ENCODE measurements at regions not wholly inside any gene's neighbourhood (a gene's known extent, or its start where the extent isn't known, plus 50 kb on each side); places are given as distances from the start of the nearest gene placed in this dataset.

DNA sequence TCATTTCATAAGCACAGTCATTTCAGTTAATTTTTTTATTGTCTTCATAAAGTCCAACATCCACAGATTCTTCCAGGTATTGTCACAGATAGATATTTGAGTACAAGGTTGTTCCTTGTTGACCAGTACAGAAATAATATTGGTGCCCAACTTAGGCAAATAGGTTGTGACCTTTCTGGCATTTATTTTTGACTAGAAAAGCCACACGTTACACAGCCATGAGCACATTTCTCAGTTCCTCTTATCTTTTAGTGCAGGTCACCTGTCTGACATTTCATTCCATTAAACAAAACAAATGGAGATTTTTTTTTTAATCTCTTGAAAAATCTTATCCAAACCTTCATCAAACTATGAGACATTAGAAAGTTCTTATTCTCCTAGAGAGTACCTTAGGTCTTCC, 428.8 kb downstream of the ZNF521 start:
- peaks cover 4% of the 10 kb centered on the region for H3K27me3 ChIP-seq
- H3K36me3 ChIP-seq (replicated peaks in 1 of 2): no peaks in the 10 kb centered on the region
- TF ChIP-seq CTCF (IDR thresholded peaks at IDR 0.05) (no peak), POLR2A (IDR thresholded peaks at IDR 0.05) (no peak)
- no peaks in the 10 kb centered on the region for H3K9me3 ChIP-seq (replicated peaks in 1 of 3)
- no peaks in the 10 kb centered on the region for H3K4me1 ChIP-seq (replicated peaks in 1 of 2)
- DNase-seq: no peak
- WGBS, 4 donors: 0 to 63% (median 28%) methylated on average over 1 of the region's 1 CpG
- no peak overlapping the region for H3K4me3 ChIP-seq
- H3K27ac ChIP-seq: no peak overlapping the region
- intact Hi-C loops (cut with DNase I): no loop called here

- Histone ChIP-seq H3K9me3 (replicated peaks in 1 of 3) (no peaks in the 10 kb centered on the region), H3K27me3 (peaks cover 4% of the 10 kb centered on the region), H3K4me1 (replicated peaks in 1 of 2) (no peaks in the 10 kb centered on the region), H3K27ac (no peak overlapping the region), H3K4me3 (no peak overlapping the region), H3K36me3 (replicated peaks in 1 of 2) (no peaks in the 10 kb centered on the region)
- no peak for DNase-seq
- TF ChIP-seq POLR2A (IDR thresholded peaks at IDR 0.05) (no peak), CTCF (IDR thresholded peaks at IDR 0.05) (no peak)
- 82 to 89% (median 85%) methylated on average over 11 to 12 of the region's 12 CpGs for WGBS, 4 donors
- intact Hi-C loops (cut with DNase I): no loop called here
These were observed 427.8 kb downstream of the ZNF521 start for GRCh38 chr18:24924066-24924716.

DNA sequence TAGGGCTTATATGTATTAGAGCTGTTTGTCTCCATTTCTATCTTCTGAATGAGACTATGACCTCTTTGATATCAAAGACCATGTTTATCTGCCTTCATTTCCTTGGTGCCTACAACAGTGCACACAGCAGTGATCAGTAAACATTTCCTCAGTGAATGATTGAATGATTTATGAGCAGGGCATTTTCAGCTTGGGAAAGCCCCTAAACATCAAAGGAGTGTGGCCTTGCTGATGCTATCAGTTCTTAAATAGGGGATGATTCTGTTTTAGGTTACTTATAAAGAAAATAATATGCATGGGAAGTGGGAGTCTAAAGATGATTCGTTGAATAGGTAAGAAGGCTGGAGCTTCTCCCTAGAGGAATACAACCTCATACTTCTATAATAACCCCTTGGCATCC, 425.3 kb downstream of the ZNF521 start:
- intact Hi-C loops (cut with DNase I): no loop called here
- no peaks in the 10 kb centered on the region for H3K27me3 ChIP-seq
- H3K4me3 ChIP-seq: no peak overlapping the region
- H3K36me3 ChIP-seq (replicated peaks in 1 of 2): no peaks in the 10 kb centered on the region
- WGBS, 4 donors: 69 to 85% (median 72%) methylated on average over 1 of the region's 1 CpG
- H3K9me3 ChIP-seq (replicated peaks in 1 of 3): no peaks in the 10 kb centered on the region
- no peak overlapping the region for H3K27ac ChIP-seq
- TF ChIP-seq CTCF (IDR thresholded peaks at IDR 0.05) (no peak), POLR2A (IDR thresholded peaks at IDR 0.05) (no peak)
- DNase-seq: no peak
- no peaks in the 10 kb centered on the region for H3K4me1 ChIP-seq (replicated peaks in 1 of 2)

DNA sequence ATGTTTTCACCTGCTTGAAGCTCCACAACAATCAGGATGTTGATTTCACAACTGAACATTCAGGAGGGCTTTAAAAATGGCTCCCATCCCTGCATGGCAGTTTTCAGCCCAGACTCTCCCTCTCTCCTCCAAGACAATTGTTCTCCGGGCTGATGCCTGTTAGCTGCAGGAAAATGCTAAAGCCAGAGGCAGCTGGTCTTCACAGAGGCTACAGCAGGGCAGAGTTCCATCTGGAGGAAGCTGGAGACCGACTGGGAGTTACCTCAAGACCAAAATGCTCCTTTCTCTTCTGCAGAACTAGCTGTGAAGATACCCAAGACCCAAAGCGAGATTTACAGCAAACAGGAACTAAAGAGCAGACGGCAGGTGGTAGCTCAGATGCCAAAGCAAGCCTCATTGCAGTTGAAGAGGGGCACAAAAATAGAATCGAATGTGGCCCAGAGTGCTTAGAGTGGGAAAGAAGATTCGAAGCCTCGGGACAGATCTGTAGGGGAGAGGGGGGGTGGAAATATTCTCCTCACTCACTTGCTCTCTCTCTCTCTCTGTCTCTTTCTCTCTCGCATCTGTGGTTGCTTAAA, 423.6 kb downstream of the ZNF521 start:
- TF ChIP-seq CTCF (IDR thresholded peaks at IDR 0.05): no peak
- no peak for TF ChIP-seq POLR2A (IDR thresholded peaks at IDR 0.05)
- intact Hi-C loops (cut with DNase I): no loop called here
- Histone ChIP-seq H3K9me3 (replicated peaks in 1 of 3) (no peaks in the 10 kb centered on the region), H3K27ac (no peak overlapping the region), H3K4me1 (replicated peaks in 1 of 2) (no peaks in the 10 kb centered on the region), H3K27me3 (no peaks in the 10 kb centered on the region), H3K36me3 (replicated peaks in 1 of 2) (no peaks in the 10 kb centered on the region), H3K4me3 (no peak overlapping the region)
- 64 to 75% (median 73%) methylated on average over 8 of the region's 8 CpGs for WGBS, 4 donors
- DNase-seq: no peak

Data from adrenal gland (tissue), 9 donors.